ENCODE measurements at regions not wholly inside any gene's neighbourhood (a gene's known extent, or its start where the extent isn't known, plus 50 kb on each side); places are given as distances from the start of the nearest gene placed in this dataset.

DNA sequence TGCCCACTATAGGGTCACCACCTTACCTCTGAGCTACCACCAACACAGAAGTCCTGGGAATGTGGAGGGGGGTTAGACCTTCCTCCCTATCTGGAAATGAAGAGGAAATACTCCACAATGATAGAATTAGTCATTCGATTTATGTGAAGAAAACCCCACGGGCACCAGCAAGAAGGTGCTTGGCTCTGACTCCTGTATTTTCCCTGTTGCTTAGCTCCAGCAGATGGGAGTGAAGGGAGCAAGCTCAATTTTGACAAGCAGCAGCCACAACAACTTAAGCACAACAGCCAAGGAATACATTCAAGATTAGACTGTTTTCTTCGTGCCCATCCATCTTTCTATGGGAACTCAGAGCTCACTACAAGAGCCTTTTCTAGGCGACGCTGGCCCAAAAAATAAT is 191.7 kb downstream of the SPTSSA start:
- no peak for TF ChIP-seq POLR2A (IDR thresholded peaks at IDR 0.05)
- TF ChIP-seq, protein P1, sequence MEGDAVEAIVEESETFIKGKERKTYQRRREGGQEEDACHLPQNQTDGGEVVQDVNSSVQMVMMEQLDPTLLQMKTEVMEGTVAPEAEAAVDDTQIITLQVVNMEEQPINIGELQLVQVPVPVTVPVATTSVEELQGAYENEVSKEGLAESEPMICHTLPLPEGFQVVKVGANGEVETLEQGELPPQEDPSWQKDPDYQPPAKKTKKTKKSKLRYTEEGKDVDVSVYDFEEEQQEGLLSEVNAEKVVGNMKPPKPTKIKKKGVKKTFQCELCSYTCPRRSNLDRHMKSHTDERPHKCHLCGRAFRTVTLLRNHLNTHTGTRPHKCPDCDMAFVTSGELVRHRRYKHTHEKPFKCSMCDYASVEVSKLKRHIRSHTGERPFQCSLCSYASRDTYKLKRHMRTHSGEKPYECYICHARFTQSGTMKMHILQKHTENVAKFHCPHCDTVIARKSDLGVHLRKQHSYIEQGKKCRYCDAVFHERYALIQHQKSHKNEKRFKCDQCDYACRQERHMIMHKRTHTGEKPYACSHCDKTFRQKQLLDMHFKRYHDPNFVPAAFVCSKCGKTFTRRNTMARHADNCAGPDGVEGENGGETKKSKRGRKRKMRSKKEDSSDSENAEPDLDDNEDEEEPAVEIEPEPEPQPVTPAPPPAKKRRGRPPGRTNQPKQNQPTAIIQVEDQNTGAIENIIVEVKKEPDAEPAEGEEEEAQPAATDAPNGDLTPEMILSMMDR (IDR thresholded peaks at IDR 0.05), result no peak
